ENCODE measurements at regions not wholly inside any gene's neighbourhood (a gene's known extent, or its start where the extent isn't known, plus 50 kb on each side); places are given as distances from the start of the nearest gene placed in this dataset.

DNA sequence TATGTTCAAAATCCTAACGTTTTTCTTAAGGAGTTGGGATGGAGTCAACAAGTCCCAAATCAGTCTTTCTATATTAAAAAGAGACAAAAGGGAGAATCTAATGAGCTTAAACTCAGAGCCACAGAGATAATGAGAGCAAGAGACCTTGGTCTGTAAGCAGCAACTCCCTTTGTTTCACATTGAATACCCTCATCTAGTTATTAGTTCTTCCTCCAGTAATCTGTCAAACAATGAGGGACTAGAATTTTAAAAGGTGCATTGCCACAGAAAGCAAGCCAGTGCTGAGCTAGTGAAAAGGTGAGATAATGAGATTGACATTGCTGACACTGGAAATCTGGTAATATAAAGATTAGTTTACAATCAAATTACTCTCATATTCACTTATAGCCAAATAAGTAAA, 718.6 kb downstream of the DACH1 start:
- Histone ChIP-seq H4K91ac (ENCODE audit: insufficient read length, low read depth, low read length) (no peak overlapping the region), H3K4me2 (ENCODE audit: insufficient read depth, insufficient read length, low read length) (no peak overlapping the region), H2BK15ac (ENCODE audit: low read depth, low read length) (no peak overlapping the region), H3K56ac (ENCODE audit: insufficient read length, low read depth, low read length) (no peak overlapping the region), H3K79me1 (ENCODE audit: insufficient read depth, low read depth, low read length, poor library complexity, severe bottlenecking) (no peaks in the 10 kb centered on the region), H3K4ac (ENCODE audit: low read depth, low read length) (no peak overlapping the region), H3K4me1 (ENCODE audit: insufficient read depth, low read length) (no peaks in the 10 kb centered on the region), H3K9me3 (ENCODE audit: control insufficient read depth, low read depth, low read length) (no peaks in the 10 kb centered on the region), H4K5ac (ENCODE audit: insufficient read length, low read depth, low read length) (no peak overlapping the region), H2BK20ac (ENCODE audit: low read depth, low read length, poor library complexity, severe bottlenecking) (no peak overlapping the region), H2BK5ac (ENCODE audit: insufficient read length, low read length) (no peak overlapping the region), H3K18ac (ENCODE audit: insufficient read length, low read depth, low read length) (no peak overlapping the region), H3K27me3 (ENCODE audit: insufficient read depth, low read length) (no peaks in the 10 kb centered on the region), H3K9ac (ENCODE audit: extremely low read depth, insufficient read length, low read length) (no peak overlapping the region), H4K8ac (replicated peaks; ENCODE audit: insufficient read length, low read depth, low read length) (no peak overlapping the region), H3K79me2 (ENCODE audit: insufficient read depth, low read length) (no peaks in the 10 kb centered on the region), H3K23ac (ENCODE audit: insufficient read length, low read depth, low read length) (no peak overlapping the region), H3K27ac (ENCODE audit: insufficient read length, low read depth, low read length) (no peak overlapping the region), H2BK120ac (ENCODE audit: low read depth, low read length, poor library complexity, severe bottlenecking) (no peak overlapping the region), H2AFZ (ENCODE audit: low read length) (no peak overlapping the region), H4K20me1 (ENCODE audit: control insufficient read depth, insufficient read depth, insufficient read length) (no peaks in the 10 kb centered on the region), H2BK12ac (ENCODE audit: insufficient read length, low read depth, low read length) (no peak overlapping the region), H2AK5ac (ENCODE audit: insufficient read length, low read length) (no peak overlapping the region), H3K14ac (ENCODE audit: insufficient read depth, low read length) (no peak overlapping the region), H3T11ph (ENCODE audit: low read length) (no peak overlapping the region), H3K23me2 (ENCODE audit: insufficient read length, low read depth, low read length, poor library complexity, severe bottlenecking) (no peaks in the 10 kb centered on the region)
- WGBS (ENCODE audit: extremely low coverage, insufficient read length, low lambda C conversion rate) = no CpG with 5 or more reads among the region's 1 CpG
- Mint-ChIP-seq H3K27ac (no peak overlapping the region), H3K27me3 (ENCODE audit: low read depth) (no peaks in the 10 kb centered on the region), H3K36me3 (ENCODE audit: insufficient read depth in 1 of 3, low read depth in 3 of 3) (no peaks in the 10 kb centered on the region), H3K4me1 (peaks cover 0 to 19% of the 10 kb centered on the region in 2 experiments; a peak in 2 of 4 replicates), H3K4me3 (no peak overlapping the region), H3K9me3 (no peaks in the 10 kb centered on the region)
- no peak for DNase-seq
- TF ChIP-seq, protein P1, sequence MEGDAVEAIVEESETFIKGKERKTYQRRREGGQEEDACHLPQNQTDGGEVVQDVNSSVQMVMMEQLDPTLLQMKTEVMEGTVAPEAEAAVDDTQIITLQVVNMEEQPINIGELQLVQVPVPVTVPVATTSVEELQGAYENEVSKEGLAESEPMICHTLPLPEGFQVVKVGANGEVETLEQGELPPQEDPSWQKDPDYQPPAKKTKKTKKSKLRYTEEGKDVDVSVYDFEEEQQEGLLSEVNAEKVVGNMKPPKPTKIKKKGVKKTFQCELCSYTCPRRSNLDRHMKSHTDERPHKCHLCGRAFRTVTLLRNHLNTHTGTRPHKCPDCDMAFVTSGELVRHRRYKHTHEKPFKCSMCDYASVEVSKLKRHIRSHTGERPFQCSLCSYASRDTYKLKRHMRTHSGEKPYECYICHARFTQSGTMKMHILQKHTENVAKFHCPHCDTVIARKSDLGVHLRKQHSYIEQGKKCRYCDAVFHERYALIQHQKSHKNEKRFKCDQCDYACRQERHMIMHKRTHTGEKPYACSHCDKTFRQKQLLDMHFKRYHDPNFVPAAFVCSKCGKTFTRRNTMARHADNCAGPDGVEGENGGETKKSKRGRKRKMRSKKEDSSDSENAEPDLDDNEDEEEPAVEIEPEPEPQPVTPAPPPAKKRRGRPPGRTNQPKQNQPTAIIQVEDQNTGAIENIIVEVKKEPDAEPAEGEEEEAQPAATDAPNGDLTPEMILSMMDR (conservative IDR thresholded peaks at IDR 0.05) = no peak
